ENCODE measurements at regions not wholly inside any gene's neighbourhood (a gene's known extent, or its start where the extent isn't known, plus 50 kb on each side); places are given as distances from the start of the nearest gene placed in this dataset.

GRCh38 chr15:93830221-93831080 lies 400.9 kb upstream of the MCTP2 start:
- Mint-ChIP-seq H3K4me1 (no peaks in the 10 kb centered on the region), H3K36me3 (no peaks in the 10 kb centered on the region), H3K27me3 (peaks cover 6% of the 10 kb centered on the region), H3K9me3 (no peaks in the 10 kb centered on the region), H3K27ac (no peak overlapping the region), H3K4me3 (no peak overlapping the region)

GRCh38 chr15:93829115-93829870 lies 402.1 kb upstream of the MCTP2 start:
- H3K27ac Mint-ChIP-seq, result no peak overlapping the region
- H3K4me3 Mint-ChIP-seq, result no peak overlapping the region
- peaks cover 6% of the 10 kb centered on the region for H3K27me3 Mint-ChIP-seq
- no peaks in the 10 kb centered on the region for H3K9me3 Mint-ChIP-seq
- H3K36me3 Mint-ChIP-seq, result no peaks in the 10 kb centered on the region
- H3K4me1 Mint-ChIP-seq, result no peaks in the 10 kb centered on the region

- H3K9me3 Mint-ChIP-seq, result no peaks in the 10 kb centered on the region
- H3K4me1 Mint-ChIP-seq, result no peaks in the 10 kb centered on the region
- no peaks in the 10 kb centered on the region for H3K36me3 Mint-ChIP-seq
- H3K27me3 Mint-ChIP-seq, result peaks cover 4% of the 10 kb centered on the region
- H3K27ac Mint-ChIP-seq, result no peak overlapping the region
- H3K4me3 Mint-ChIP-seq, result no peak overlapping the region
Observed at GRCh38 chr15:93826790-93827189, 404.6 kb upstream of the MCTP2 start.

GRCh38 chr15:93826293-93826692 lies 405.1 kb upstream of the MCTP2 start:
- no peaks in the 10 kb centered on the region for H3K4me1 Mint-ChIP-seq

GRCh38 chr15:93825682-93826081 lies 405.7 kb upstream of the MCTP2 start:
- Mint-ChIP-seq H3K36me3 (no peaks in the 10 kb centered on the region), H3K4me3 (no peak overlapping the region), H3K27me3 (peaks cover 2% of the 10 kb centered on the region), H3K27ac (no peak overlapping the region), H3K9me3 (no peaks in the 10 kb centered on the region), H3K4me1 (no peaks in the 10 kb centered on the region)

More at GRCh38 chr15:93826293-93826692, 405.1 kb upstream of the MCTP2 start:
- no peak overlapping the region for H3K4me3 Mint-ChIP-seq
- H3K36me3 Mint-ChIP-seq, result no peaks in the 10 kb centered on the region
- H3K27ac Mint-ChIP-seq, result no peak overlapping the region
- H3K27me3 Mint-ChIP-seq, result peaks cover 4% of the 10 kb centered on the region
- no peaks in the 10 kb centered on the region for H3K9me3 Mint-ChIP-seq

GRCh38 chr15:93823971-93824913 lies 407.1 kb upstream of the MCTP2 start:
- H3K9me3 Mint-ChIP-seq, result no peaks in the 10 kb centered on the region
- peaks cover 2% of the 10 kb centered on the region for H3K27me3 Mint-ChIP-seq
- H3K36me3 Mint-ChIP-seq, result no peaks in the 10 kb centered on the region
- no peak overlapping the region for H3K27ac Mint-ChIP-seq
- H3K4me1 Mint-ChIP-seq, result no peaks in the 10 kb centered on the region
- no peak overlapping the region for H3K4me3 Mint-ChIP-seq

GRCh38 chr15:93820566-93820965 lies 410.8 kb upstream of the MCTP2 start:
- Mint-ChIP-seq H3K27me3 (no peaks in the 10 kb centered on the region), H3K36me3 (no peaks in the 10 kb centered on the region), H3K4me1 (no peaks in the 10 kb centered on the region), H3K9me3 (peaks cover 10% of the 10 kb centered on the region), H3K4me3 (no peak overlapping the region), H3K27ac (no peak overlapping the region)

GRCh38 chr15:93819826-93820225 lies 411.5 kb upstream of the MCTP2 start:
- H3K4me3 Mint-ChIP-seq, result no peak overlapping the region
- no peaks in the 10 kb centered on the region for H3K27me3 Mint-ChIP-seq
- no peaks in the 10 kb centered on the region for H3K4me1 Mint-ChIP-seq
- no peak overlapping the region for H3K27ac Mint-ChIP-seq
- H3K36me3 Mint-ChIP-seq, result no peaks in the 10 kb centered on the region
- H3K9me3 Mint-ChIP-seq, result peaks cover 10% of the 10 kb centered on the region

GRCh38 chr15:93816815-93817214 lies 414.5 kb upstream of the MCTP2 start:
- Mint-ChIP-seq H3K4me1 (no peaks in the 10 kb centered on the region), H3K27me3 (no peaks in the 10 kb centered on the region), H3K36me3 (no peaks in the 10 kb centered on the region), H3K27ac (no peak overlapping the region), H3K9me3 (peaks cover 10% of the 10 kb centered on the region), H3K4me3 (no peak overlapping the region)

- Mint-ChIP-seq H3K36me3 (no peaks in the 10 kb centered on the region), H3K9me3 (no peaks in the 10 kb centered on the region), H3K27me3 (peaks cover 4% of the 10 kb centered on the region), H3K4me1 (no peaks in the 10 kb centered on the region), H3K27ac (no peak overlapping the region), H3K4me3 (no peak overlapping the region)
Observed at GRCh38 chr15:93811305-93811704, 420.1 kb upstream of the MCTP2 start.

- peaks cover 4% of the 10 kb centered on the region for H3K27me3 Mint-ChIP-seq
- no peak overlapping the region for H3K27ac Mint-ChIP-seq
- H3K9me3 Mint-ChIP-seq, result no peaks in the 10 kb centered on the region
- H3K36me3 Mint-ChIP-seq, result no peaks in the 10 kb centered on the region
- H3K4me1 Mint-ChIP-seq, result no peaks in the 10 kb centered on the region
- H3K4me3 Mint-ChIP-seq, result no peak overlapping the region
Observed at GRCh38 chr15:93809516-93809915, 421.8 kb upstream of the MCTP2 start.

- H3K36me3 Mint-ChIP-seq, result no peaks in the 10 kb centered on the region
- H3K4me1 Mint-ChIP-seq, result no peaks in the 10 kb centered on the region
- no peak overlapping the region for H3K27ac Mint-ChIP-seq
- no peak overlapping the region for H3K4me3 Mint-ChIP-seq
- no peaks in the 10 kb centered on the region for H3K9me3 Mint-ChIP-seq
- H3K27me3 Mint-ChIP-seq, result peaks cover 2% of the 10 kb centered on the region
Observed at GRCh38 chr15:93803421-93804152, 427.8 kb upstream of the MCTP2 start.

- Mint-ChIP-seq H3K4me1 (no peaks in the 10 kb centered on the region), H3K9me3 (no peaks in the 10 kb centered on the region), H3K27ac (no peak overlapping the region), H3K36me3 (no peaks in the 10 kb centered on the region), H3K4me3 (no peak overlapping the region), H3K27me3 (no peaks in the 10 kb centered on the region)
Observed at GRCh38 chr15:93801206-93801605, 430.2 kb upstream of the MCTP2 start.

GRCh38 chr15:93800805-93801204 lies 430.6 kb upstream of the MCTP2 start:
- Mint-ChIP-seq H3K4me3 (no peak overlapping the region), H3K27ac (no peak overlapping the region), H3K4me1 (no peaks in the 10 kb centered on the region), H3K36me3 (no peaks in the 10 kb centered on the region), H3K27me3 (no peaks in the 10 kb centered on the region), H3K9me3 (no peaks in the 10 kb centered on the region)

GRCh38 chr15:93789441-93789840 lies 441.9 kb upstream of the MCTP2 start:
- H3K9me3 Mint-ChIP-seq, result no peaks in the 10 kb centered on the region
- H3K36me3 Mint-ChIP-seq, result no peaks in the 10 kb centered on the region
- no peak overlapping the region for H3K4me3 Mint-ChIP-seq
- no peaks in the 10 kb centered on the region for H3K27me3 Mint-ChIP-seq
- H3K27ac Mint-ChIP-seq, result no peak overlapping the region
- H3K4me1 Mint-ChIP-seq, result no peaks in the 10 kb centered on the region
